GM19324 (cell line): ENCODE measurements at regions not wholly inside any gene's neighbourhood (a gene's known extent, or its start where the extent isn't known, plus 50 kb on each side); places are given as distances from the start of the nearest gene placed in this dataset.
"Not testable (repeated sequence)": the region's sequence is repeated elsewhere in the genome, so short reads cannot be mapped to it uniquely, and the experiment has no call there.

Experiments used
- ATAC-seq: cut with Tn5 transposase; IDR thresholded peaks from one replicate; pipeline ENCODE4 v1.9.1; 2021; ENCODE audit warnings: mild to moderate bottlenecking, moderate library complexity; ENCODE audit not compliant: unreplicated experiment, low FRiP score

DNA sequence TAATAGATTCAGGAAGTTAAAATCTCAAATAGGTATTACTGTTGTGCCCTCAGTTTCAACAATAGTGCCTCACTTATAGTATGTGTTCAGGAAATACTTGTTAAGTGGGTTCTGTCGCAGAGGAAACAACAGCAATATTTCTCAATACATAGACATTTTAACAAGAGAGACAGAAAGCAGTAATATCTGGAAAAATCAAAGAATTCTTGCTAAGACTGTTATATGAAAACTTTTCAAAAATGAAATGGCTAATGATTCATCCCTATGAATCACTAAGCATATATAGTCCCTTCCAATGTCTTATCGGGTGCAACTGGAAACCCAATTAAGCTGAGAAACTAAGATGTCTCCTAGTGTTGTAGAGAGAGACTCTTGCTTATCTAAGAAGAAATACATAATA lies 668.9 kb downstream of the TFAP2A start:
- ATAC-seq: no peak

DNA sequence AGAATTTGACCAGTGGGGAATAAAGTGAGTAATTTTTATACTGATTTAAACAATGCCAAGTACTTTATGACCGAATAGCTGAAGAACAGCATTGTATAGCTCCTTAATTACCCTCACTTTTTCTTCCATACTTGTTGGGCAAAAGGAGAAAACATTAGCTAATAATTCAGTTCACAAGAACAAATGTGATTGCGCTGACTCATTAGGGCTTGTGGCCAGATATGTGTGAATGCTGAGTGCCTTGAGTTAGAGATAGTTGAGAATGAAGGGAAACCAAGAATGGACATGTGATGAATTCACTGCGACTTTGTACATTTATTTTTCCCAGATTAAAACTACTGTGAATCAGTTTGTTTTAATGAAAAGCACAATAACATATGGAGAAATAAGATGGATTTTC lies 669.4 kb downstream of the TFAP2A start:
- ATAC-seq: no peak

DNA sequence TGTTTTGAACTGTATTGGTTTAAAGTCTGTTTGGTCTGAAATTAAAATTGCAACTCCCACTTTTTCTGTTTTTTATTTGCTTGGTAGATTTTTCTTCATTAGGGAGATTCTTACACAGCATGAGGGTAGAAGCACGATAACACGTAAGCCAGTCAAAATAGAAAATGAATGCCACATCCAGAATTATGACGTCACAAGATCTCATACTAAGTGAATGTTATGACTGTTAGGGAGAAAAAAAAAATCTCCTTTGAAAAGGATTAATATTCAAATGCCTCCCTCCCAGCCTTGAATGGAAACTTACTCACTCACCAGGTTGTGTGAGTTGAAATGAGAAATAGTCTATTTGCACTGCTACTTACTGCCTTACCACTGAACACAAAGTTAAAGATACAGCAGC lies 670.8 kb downstream of the TFAP2A start:
- no peak for ATAC-seq

DNA sequence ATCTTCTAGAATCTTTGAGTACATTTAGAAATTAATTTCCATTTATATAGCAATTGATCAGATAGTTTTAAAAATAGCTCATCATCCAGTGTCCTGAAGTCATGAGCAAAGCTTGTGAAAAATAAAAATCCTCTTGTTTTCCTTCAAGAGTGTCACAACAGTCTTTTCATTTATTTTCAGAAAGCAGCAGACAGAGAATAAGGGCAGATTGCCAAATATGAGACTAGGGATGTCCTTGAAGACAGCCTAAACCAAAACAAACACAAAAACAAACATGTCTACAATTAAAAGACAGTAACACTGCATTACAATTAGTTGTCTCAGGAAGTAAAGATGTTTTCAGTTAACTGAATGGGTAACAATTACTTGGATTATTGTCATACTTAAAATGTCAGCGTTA lies 682.8 kb downstream of the TFAP2A start:
- no peak for ATAC-seq

DNA sequence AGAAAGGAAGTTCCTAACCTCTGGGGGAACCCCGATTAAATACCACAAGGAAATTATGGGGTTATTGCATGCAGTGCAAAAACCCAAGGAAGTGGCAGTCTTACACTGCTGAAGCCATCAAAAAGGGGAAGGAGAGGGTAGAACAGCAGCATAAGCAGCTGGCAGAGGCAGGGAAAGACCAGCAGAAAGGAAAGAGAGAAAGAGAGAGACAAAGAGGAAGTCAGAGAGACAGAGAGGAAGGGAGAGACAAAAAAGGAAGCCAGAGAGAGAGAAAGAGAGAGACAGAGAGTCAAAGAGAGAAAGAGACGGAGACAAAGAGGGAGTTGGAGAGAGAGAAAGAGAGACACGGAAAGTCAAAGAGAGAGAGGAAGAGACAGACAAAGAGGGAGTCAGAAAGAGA lies 689.1 kb downstream of the TFAP2A start:
- ATAC-seq: not testable (repeated sequence)

DNA sequence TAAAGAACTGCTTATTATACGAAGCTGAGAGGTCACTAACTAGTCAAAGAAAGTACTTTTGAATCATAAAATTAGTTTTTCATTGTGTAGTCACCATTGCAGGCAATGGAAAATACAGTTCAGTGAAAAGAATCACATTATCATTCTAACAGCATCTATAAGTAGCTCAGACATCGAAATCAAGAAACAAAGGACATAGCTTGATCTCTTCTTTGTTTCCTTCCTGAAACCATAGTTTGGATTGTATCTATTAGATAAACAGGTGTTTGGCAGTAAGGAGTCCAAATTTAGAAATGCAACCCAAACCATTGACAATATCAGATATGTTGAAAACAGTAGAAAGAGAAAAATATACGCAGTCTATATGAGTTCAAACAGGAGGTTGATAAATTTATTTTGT lies 697.3 kb downstream of the TFAP2A start:
- ATAC-seq: no peak

DNA sequence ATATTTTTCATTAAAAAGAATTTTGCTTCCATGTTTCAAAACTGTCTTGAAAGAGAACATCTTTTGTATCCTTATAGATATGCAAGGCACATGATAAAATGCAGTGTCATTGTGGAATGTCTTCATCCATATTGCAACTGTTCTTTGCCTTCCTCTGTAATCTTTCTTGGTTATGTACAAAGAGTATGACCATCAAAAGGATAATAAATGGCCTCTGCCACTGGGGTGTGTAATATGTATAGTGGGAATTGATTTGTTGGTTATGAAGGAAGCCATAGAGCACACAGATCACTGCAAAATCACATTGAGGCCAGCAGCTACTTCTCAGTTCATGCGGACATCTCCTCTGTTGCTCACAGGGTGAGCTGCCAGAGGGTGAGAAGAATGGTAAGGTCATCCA lies 703.5 kb downstream of the TFAP2A start:
- no peak for ATAC-seq

DNA sequence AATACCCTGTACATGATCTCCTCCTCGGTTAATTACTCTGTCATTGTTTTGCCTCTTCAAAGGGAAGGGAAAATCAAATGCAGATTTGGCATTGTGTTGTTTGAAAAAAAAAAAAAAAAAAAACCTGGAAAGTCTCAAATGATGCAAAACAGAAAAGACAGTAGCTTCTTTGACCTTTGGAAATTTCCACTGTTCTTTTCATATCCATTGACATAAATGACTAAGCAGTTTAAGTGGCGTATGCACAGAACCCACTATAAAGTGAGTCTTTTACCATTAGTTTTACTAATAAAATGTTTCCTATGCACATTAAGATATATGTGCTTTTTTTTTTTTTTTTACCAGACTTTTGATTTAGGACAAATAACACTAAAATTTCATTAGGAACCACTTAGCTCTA lies 704.3 kb downstream of the TFAP2A start:
- ATAC-seq: no peak

DNA sequence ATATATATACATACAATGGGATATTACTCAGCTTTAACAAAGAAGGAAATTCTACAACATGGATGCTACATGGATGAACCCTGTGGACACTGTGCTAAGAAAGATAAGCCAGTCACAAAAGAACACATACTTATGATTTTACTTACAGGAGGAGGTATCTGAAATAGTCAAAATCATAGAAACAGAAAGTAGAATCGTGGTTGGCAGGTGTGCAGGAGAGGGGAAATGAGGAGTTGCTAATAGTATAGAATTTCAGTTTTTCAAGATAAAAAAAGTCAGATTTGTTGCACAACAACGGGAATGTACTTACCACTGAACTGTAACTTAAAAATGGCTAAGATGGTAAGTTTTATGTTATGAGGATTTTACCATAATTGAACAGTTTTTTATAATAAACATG lies 706.3 kb downstream of the TFAP2A start:
- no peak for ATAC-seq

DNA sequence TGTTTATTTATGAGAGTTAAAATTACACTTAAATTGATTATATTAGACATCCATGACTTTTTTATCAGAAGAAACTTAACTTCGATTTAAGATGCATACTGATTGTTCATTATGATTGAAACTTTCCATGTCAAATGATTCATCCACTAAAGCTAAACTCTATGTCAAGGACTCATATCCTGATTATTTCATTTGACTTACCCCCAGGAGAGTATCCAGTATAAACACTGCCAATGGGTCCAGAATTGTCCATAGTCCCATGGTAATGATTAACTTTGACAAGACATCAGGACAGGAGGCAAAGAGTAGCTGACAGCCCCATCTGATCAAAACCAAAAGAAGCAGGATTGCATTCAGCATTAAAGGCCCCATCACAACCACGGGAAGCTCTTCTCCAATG lies 709.9 kb downstream of the TFAP2A start:
- ATAC-seq: no peak

DNA sequence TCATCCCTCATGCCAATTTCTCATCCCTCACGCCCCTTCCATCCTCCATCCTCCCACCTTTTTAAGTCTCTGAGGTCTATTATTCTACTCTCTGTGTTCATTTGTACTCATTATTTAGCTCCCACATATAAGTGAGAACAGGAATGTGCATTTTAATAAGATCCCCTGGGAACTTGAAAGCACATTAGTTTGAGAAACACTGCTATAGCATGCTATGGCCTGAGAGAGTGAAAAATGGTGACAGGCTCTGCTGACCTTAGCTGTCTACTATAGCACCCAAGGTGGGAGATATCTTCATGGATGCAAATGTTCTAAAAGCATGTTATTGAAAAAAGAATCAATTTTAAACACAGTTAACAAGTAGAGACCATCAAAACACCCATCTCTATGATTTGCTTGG lies 712.0 kb downstream of the TFAP2A start:
- ATAC-seq: no peak

DNA sequence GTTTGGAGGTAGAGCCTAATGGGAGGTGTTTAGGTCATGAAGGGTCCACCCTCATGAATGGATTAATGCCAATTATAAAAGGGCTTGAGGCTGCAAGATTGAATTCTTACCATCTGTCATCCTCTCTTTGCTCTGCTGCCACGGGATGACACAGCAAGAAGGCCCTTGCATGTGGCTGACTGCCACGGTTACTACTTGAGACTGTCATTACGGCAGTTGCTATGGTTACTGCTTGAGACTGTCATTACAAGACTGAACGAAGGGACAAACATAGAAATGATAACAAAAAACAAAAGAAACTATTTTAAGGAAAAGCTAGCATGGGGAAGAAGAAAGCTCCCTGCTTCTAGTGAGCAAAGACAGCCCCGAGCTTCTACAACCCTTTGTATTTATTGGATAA lies 715.0 kb downstream of the TFAP2A start:
- ATAC-seq: no peak

DNA sequence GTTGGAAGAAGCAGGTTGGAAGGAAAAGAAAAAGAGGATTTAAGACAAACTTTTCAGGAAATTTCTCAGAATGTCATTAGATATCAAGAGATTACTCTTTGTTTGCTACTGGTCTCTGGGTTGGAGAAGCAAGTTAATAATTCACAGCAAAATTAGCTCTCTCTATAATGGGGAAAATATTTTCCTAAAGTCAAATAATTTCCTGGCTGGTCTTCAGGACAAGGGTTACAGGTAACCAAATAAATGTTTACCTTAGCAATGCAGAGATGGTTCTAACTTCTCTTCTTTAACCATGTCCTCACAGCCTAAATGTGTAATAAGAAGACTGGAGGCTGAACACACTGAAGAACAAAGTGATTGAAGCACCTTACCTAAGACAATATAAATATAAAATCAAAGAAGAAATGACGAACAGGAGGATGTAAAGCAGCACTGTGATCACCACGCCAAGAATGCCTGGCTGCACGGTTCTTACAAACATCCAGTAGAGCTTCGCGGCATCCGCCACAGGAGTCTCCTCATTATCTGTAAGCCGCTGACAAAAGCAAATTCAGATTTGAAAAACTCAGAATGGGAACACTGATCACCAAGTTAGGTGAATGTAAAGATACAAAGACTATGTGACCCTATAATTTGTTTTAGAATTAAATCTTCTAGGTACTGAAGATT lies 717.5 kb downstream of the TFAP2A start:
- no peak for ATAC-seq

DNA sequence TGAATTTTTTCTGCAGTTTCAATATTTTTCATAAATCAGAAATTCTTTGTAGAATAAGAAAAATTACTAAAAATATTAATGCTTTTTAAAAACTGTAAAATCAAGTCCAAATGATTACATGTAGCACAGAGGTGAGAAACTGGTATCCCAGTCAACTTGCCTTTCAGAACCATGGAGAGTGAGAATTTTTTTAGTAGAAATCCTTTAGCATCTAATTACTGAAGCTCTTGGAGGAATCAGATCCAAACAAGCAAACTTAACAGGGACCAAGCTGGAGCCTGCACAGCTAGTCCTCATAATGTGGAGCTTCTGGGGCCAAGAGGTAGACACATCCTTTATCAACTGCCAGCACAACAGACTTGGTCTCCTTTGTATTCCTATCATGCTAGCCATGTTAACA lies 724.5 kb downstream of the TFAP2A start:
- no peak for ATAC-seq

DNA sequence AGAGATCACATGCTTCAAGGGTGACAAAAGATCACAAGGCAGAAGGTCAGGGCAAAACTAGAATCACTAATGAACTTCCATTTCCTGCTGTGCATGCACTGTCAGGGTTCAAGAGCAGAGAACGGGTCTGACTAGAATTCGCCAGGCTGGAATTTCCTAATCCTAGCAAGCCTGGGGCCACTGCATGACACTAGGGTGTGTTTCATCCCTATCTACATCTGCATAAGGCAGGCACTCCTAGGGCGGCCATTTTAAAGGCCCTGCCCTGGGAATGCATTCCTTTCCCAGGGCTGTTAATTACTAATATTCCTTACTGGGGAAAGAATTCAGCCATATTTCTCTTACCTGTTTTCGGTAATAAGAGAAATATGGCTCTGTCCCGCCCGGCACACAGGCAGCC lies 734.1 kb downstream of the TFAP2A start:
- ATAC-seq: not testable (repeated sequence)

DNA sequence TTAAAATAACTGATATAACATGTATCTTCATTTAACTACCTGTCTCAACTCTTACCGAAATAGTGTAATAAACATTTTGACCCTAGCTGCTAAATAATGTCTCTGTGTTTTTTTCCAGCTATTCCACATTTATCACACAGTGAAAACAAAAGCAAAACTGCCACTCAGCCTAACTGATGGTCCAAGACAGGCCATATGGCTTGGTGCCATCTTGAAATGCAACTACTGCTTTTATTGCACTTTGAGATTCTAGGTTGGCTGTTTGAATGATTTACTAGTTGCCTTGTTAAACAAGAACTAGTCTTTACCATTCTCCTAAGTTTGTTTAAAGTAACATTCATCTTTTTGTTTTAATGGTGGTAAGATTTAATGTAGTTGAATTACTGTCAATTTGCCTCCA lies 739.8 kb downstream of the TFAP2A start:
- no peak for ATAC-seq

DNA sequence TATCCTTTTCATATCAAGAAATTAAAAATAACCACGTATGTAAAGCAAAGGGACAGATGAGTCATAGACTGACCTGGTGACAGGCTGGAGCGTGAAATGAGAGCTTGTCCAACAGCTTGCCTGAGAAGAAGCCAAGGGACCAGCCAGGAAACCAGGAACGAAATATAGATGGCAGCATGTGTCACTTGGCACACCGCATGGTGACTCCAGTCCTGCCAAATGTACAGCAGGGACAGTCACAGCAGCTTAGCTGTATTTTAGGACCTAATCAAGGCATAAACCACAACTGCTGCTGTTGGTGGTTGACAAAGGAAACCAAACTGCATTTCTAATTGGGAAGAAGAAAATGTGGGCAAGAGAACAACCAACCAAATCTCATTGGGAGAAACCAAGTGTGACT lies 755.0 kb downstream of the TFAP2A start:
- no peak for ATAC-seq

DNA sequence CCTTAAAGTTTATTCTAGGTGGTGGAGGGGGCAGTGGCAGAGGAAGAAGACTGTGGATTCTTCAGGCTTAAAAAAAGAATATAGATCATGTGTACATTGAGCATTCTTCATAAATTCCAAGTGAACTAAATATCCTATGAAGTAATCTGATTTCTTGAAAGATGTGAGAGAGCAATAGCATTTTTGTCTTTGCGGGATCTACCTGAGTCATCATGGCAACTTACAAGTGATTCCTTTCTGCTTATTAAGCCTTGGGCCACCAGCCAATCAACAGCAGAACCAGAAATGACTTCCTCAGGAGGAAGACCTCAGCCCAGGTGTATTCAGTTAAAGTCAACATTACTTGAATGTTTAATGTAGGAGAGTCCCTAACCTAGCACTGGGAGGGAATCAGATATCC lies 756.9 kb downstream of the TFAP2A start:
- no peak for ATAC-seq

DNA sequence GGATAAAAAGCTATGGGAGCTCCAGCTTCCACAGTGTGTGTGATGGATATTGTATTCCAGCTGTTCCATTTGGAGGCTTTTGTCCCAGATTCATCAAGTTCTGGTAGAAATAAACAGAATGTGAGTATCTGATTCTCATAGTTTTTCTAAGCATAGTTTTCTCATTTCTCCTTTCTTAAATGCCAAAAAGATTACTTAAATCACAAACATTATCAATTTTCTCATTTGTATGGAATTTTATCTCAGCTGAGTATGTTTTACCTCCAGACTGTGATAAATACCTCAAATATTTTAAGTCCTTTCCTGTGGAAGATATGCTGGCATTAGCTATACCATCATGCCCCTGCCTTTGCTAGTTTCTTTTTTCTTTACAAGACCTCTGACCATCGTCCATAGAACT lies 767.3 kb downstream of the TFAP2A start:
- ATAC-seq: no peak

DNA sequence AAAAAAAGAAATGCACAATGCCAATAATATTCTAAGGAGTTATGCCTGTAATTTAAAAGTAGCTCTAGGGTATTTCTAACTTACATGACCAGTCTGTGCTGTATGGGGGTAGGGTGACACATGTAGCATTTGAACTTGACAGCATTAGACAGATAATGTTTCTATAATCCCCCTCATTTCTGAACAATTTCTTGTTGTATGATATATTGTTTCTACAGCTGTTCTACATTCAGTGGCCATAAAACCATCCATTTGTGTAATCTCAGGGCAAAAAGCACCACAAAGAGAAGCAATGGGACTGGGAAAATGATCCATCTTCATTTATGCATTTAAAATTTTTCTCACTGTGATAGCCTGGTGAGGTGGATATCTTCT lies 767.8 kb downstream of the TFAP2A start:
- no peak for ATAC-seq

DNA sequence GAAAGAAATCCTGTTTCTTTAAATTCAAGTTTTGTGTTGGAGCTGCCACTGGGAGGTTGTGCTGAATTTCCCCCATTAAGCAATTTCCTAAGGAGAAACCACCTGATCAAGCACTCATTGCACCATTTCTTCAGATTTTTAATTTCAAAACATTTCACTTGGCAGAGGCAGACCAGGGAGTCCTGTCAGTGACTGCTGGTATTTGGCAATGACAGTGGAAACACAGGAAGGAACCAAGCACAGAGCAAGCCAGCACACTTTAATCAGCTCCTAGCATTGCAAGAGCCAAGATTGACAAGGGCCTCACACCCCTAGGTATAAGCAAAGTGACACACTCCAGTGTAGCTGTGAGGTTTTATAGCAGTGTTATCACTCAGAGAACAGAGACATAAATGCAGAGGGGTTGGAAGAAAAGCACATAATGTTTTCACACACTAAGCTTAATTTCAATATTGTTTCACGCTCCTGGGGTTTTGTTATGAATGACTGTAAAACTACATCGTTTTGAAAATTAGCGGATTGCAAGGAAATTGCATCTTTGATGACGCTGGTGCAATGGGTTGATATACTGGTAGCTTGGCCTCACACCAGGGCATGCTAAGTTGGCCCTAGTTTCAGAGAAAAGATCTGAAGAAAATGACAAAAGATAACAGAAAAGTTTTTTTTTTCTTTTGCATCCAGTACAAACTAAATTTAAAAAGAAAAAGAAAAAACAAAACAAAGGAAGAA lies 768.4 kb downstream of the TFAP2A start:
- ATAC-seq: no peak

DNA sequence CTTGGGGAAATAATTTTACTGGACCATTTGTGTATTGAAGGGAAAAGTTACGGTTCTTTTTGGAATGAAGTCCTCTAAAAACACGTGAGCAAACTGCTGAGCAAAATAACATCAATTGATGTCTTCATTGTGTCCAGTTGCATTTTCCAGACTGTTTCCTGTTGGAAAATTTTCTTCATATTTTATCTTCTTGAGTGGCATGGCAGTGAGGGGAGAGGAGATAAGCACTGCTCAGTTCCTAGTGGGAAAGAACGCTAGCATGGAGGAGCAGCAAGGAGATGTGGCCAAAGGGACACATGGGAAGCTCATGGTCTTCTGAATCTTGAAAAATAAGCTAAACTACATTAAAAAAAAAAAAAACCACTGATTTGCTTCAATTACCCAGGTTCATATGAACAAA lies 776.0 kb downstream of the TFAP2A start:
- ATAC-seq: no peak

DNA sequence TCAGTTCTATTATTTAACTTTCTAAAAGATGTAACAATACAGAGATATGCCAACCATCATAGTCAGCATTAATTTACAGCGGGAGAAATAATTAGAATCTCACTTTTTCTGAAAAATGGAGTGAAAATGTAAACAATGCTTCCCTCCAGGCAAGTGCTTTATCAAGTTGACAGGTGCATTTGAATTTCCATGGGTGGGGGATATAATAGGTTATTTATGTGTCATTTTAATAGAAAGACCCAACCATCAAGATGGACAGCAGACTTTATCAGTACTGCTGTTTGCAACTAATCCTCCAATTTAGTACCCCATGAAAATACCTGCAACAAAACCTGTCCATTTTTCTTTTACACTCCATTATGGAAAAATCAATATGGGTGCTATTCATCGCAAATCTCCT lies 780.1 kb downstream of the TFAP2A start:
- ATAC-seq: no peak
